AG04450 (cell line): ENCODE measurements at regions not wholly inside any gene's neighbourhood (a gene's known extent, or its start where the extent isn't known, plus 50 kb on each side); places are given as distances from the start of the nearest gene placed in this dataset.
"Not testable (repeated sequence)": the region's sequence is repeated elsewhere in the genome, so short reads cannot be mapped to it uniquely, and the experiment has no call there.

ENCODE experiments used
- CTCF ChIA-PET: fragments of 300-600, 350-600 bp; formaldehyde crosslinking; extraction: SDS; loops from one replicate; lab custom pipeline; 2022; ENCODE audit warnings: antibody characterized with exemption, inconsistent platforms; lab: Charles Lee
- POLR2A ChIA-PET: fragments of 350-600 bp; formaldehyde crosslinking; extraction: SDS; loops from one replicate; lab custom pipeline; 2021; ENCODE audit warnings: antibody characterized with exemption, inconsistent platforms; lab: Yijun Ruan, JAX
- DNase-seq: peaks from one replicate; pipeline ENCODE4 v3.0.0-alpha.2; 2011; ENCODE audit warnings: low read depth, low spot score
- H3K27ac ChIP-seq: one replicate; pipeline ENCODE4 v1.5.1; 2012; ENCODE audit warnings: low read depth, low read length, control low read depth
- H3K27me3 ChIP-seq: one replicate; pipeline ENCODE4 v1.6.0; 2012; ENCODE audit warnings: low read length; ENCODE audit not compliant: control insufficient read depth, insufficient read depth
- H3K4me3 ChIP-seq: 2 replicates; pipeline ENCODE4 v1.5.1; 2011; ENCODE audit warnings: mild to moderate bottlenecking, low read depth, low read length, control low read depth
- H3K9me3 ChIP-seq: 2 replicates; pipeline ENCODE4 v1.5.1; 2012; ENCODE audit warnings: low read length; ENCODE audit not compliant: control insufficient read depth, insufficient read depth
- CTCF ChIP-seq: IDR thresholded peaks from 2 replicates; pipeline ENCODE4 v1.5.1; 2011; ENCODE audit warnings: low read depth, low read length, control low read depth, inconsistent platforms

- DNase-seq: no peak
- no peak for TF ChIP-seq CTCF
- CTCF ChIA-PET: no interaction called here
- H3K27me3 ChIP-seq: no peaks in the 10 kb centered on the region
- H3K9me3 ChIP-seq: peaks cover 2% of the 10 kb centered on the region; the same call in 1 of the 2 replicates
- no peak overlapping the region for H3K4me3 ChIP-seq
- POLR2A ChIA-PET: no interaction called here
- no peak overlapping the region for H3K27ac ChIP-seq
Observed at GRCh38 chr9:18281291-18281690, 192.7 kb upstream of the ADAMTSL1 start.

- no peaks in the 10 kb centered on the region for H3K27me3 ChIP-seq
- no peaks in the 10 kb centered on the region for H3K9me3 ChIP-seq
- no peak overlapping the region for H3K27ac ChIP-seq
- no peak for DNase-seq
- ChIA-PET POLR2A (no interaction called here), CTCF (no interaction called here)
- H3K4me3 ChIP-seq: no peak overlapping the region
- TF ChIP-seq CTCF: no peak
Observed at GRCh38 chr9:18294229-18294628, 179.7 kb upstream of the ADAMTSL1 start.

- POLR2A ChIA-PET: no interaction called here
- DNase-seq: no peak
- H3K9me3 ChIP-seq: no peaks in the 10 kb centered on the region
- CTCF ChIA-PET: no interaction called here
- H3K4me3 ChIP-seq: no peak overlapping the region
- no peak overlapping the region for H3K27ac ChIP-seq
- no peaks in the 10 kb centered on the region for H3K27me3 ChIP-seq
- no peak for TF ChIP-seq CTCF
Observed at GRCh38 chr9:18296702-18297055, 177.3 kb upstream of the ADAMTSL1 start.

- no peak overlapping the region for H3K27ac ChIP-seq
- H3K27me3 ChIP-seq: no peaks in the 10 kb centered on the region
- POLR2A ChIA-PET: no interaction called here
- no peak for DNase-seq
- CTCF ChIA-PET: interaction anchor here (0.6 to 0.9 kb wide), 2 partner anchors 130 to 732 kb away, joined by 3 read pairs; no protein-coding TSS in a partner anchor
- no peak overlapping the region for H3K4me3 ChIP-seq
- no peaks in the 10 kb centered on the region for H3K9me3 ChIP-seq
- peak; percentile 46 for TF ChIP-seq CTCF
Observed at GRCh38 chr9:18297056-18297841, 176.7 kb upstream of the ADAMTSL1 start.

GRCh38 chr9:18299449-18299848, 174.5 kb upstream of the ADAMTSL1 start:
- Histone ChIP-seq H3K9me3 (no peaks in the 10 kb centered on the region), H3K27ac (no peak overlapping the region), H3K4me3 (no peak overlapping the region), H3K27me3 (no peaks in the 10 kb centered on the region)
- ChIA-PET CTCF (no interaction called here), POLR2A (no interaction called here)
- DNase-seq: no peak
- TF ChIP-seq CTCF: no peak

- H3K9me3 ChIP-seq, DNase-seq, H3K4me3 ChIP-seq, POLR2A ChIA-PET, CTCF ChIA-PET, H3K27me3 ChIP-seq, H3K27ac ChIP-seq: not testable (repeated sequence)
Observed at GRCh38 chr9:18305167-18305806, 168.7 kb upstream of the ADAMTSL1 start.
